ENCODE measurements at regions not wholly inside any gene's neighbourhood (a gene's known extent, or its start where the extent isn't known, plus 50 kb on each side); places are given as distances from the start of the nearest gene placed in this dataset.

DNA sequence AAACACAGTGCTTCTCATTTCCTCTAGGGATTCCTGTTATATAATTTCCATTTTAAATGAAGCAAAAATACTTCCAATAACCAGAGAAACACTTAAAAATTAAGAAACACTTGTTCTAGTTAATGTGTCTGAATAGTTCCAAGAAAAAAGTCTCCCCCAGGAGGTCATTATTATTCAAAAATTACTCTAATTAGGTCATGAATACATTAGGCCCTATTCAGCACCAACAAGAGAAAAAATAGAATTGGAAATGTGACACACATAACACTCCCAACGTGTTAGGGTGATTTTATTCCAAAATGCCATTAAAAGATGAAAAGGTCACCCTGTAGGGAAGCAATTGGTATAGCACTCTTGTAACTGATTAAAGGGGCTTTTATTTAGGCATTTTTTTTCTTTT, 382.1 kb downstream of the TUSC7 start:
- Histone ChIP-seq H3K27me3 (ENCODE audit: control insufficient read depth in 1 of 2, insufficient read depth in 2 of 2, low read length in 2 of 2) (no peaks in the 10 kb centered on the region), H3K4me1 (ENCODE audit: control insufficient read depth in 1 of 2, insufficient read depth in 2 of 2, low read length in 2 of 2) (no peaks in the 10 kb centered on the region), H3K4me3 (ENCODE audit: low read depth in 1 of 2, low read length in 2 of 2) (no peak overlapping the region), H3K9ac (ENCODE audit: low read depth in 1 of 2, low read length in 2 of 2) (no peak overlapping the region), H3K27ac (ENCODE audit: low read depth, low read length) (no peak overlapping the region), H3K9me3 (ENCODE audit: control insufficient read depth in 1 of 2, low read length in 2 of 2) (no peaks in the 10 kb centered on the region), H3K36me3 (ENCODE audit: control insufficient read depth in 1 of 2, insufficient read depth in 2 of 2, low read length in 2 of 2) (no peaks in the 10 kb centered on the region)

DNA sequence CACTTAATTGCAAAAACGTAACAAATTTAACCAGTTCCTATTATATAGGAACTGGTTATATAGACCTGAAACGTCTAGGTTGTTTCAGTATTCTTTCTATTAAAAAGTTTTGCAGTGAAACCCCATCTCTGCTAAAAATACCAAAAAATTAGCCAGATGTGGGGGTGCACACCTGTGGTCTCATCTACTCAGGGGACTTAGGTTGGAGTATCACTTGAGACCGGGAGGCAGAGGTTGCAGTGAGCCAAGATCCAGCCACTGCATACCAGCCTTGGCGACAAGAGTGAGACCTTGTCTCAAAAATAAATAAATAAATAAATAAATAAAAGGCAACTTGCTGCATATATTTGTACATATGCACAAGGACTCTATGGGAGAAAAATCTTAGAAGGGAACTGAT, 387.0 kb downstream of the TUSC7 start:
- Histone ChIP-seq H3K9me3 (ENCODE audit: control insufficient read depth in 1 of 2, low read length in 2 of 2) (no peaks in the 10 kb centered on the region), H3K9ac (ENCODE audit: low read depth in 1 of 2, low read length in 2 of 2) (no peak overlapping the region), H3K4me1 (ENCODE audit: control insufficient read depth in 1 of 2, insufficient read depth in 2 of 2, low read length in 2 of 2) (no peaks in the 10 kb centered on the region), H3K36me3 (ENCODE audit: control insufficient read depth in 1 of 2, insufficient read depth in 2 of 2, low read length in 2 of 2) (no peaks in the 10 kb centered on the region), H3K4me3 (ENCODE audit: low read depth in 1 of 2, low read length in 2 of 2) (no peak overlapping the region), H3K27ac (ENCODE audit: low read depth, low read length) (no peak overlapping the region), H3K27me3 (ENCODE audit: control insufficient read depth in 1 of 2, insufficient read depth in 2 of 2, low read length in 2 of 2) (no peaks in the 10 kb centered on the region)

DNA sequence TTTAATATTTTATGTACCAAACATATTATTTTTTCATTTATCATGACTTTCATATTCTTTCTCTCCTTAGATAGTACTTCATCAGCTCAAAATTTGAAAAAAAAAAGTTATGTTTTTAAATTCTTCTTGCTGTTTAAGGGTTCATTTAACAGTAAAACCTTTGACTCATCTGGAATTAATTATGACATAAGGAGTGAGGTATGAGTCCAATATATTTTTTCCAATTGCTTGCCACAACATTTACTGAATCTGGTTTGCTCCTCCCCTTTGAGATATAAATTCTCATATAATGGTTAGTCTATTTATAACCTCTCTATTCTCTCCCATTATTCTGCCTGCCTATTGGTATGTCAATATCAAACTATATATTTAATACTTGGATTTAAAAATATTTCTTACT, 387.8 kb downstream of the TUSC7 start:
- Histone ChIP-seq H3K4me1 (ENCODE audit: control insufficient read depth in 1 of 2, insufficient read depth in 2 of 2, low read length in 2 of 2) (no peaks in the 10 kb centered on the region), H3K36me3 (ENCODE audit: control insufficient read depth in 1 of 2, insufficient read depth in 2 of 2, low read length in 2 of 2) (no peaks in the 10 kb centered on the region), H3K9ac (ENCODE audit: low read depth in 1 of 2, low read length in 2 of 2) (no peak overlapping the region), H3K4me3 (ENCODE audit: low read depth in 1 of 2, low read length in 2 of 2) (no peak overlapping the region), H3K27ac (ENCODE audit: low read depth, low read length) (no peak overlapping the region), H3K9me3 (ENCODE audit: control insufficient read depth in 1 of 2, low read length in 2 of 2) (no peaks in the 10 kb centered on the region), H3K27me3 (ENCODE audit: control insufficient read depth in 1 of 2, insufficient read depth in 2 of 2, low read length in 2 of 2) (no peaks in the 10 kb centered on the region)

DNA sequence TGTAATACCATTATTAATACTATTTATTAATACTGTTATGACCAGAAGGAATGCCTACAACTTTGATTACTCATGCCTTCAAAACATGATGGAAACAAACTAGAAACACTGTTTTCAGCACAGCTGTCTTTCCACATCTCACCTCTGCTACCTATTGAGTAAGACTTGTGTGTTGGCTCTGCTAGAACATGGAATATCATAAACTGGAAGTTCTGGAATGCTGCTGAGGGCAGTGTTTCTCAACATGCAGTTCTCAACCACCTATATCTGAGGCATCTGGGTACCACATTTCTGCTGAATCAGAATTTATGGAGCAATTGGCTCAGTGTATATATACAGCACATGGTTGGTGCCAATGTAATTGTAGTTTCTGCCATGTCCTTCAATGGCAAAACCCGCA, 392.1 kb downstream of the TUSC7 start:
- Histone ChIP-seq H3K9me3 (ENCODE audit: control insufficient read depth in 1 of 2, low read length in 2 of 2) (no peaks in the 10 kb centered on the region), H3K27ac (ENCODE audit: low read depth, low read length) (no peak overlapping the region), H3K9ac (ENCODE audit: low read depth in 1 of 2, low read length in 2 of 2) (no peak overlapping the region), H3K4me3 (ENCODE audit: low read depth in 1 of 2, low read length in 2 of 2) (no peak overlapping the region), H3K4me1 (ENCODE audit: control insufficient read depth in 1 of 2, insufficient read depth in 2 of 2, low read length in 2 of 2) (no peaks in the 10 kb centered on the region), H3K27me3 (ENCODE audit: control insufficient read depth in 1 of 2, insufficient read depth in 2 of 2, low read length in 2 of 2) (no peaks in the 10 kb centered on the region), H3K36me3 (ENCODE audit: control insufficient read depth in 1 of 2, insufficient read depth in 2 of 2, low read length in 2 of 2) (no peaks in the 10 kb centered on the region)

DNA sequence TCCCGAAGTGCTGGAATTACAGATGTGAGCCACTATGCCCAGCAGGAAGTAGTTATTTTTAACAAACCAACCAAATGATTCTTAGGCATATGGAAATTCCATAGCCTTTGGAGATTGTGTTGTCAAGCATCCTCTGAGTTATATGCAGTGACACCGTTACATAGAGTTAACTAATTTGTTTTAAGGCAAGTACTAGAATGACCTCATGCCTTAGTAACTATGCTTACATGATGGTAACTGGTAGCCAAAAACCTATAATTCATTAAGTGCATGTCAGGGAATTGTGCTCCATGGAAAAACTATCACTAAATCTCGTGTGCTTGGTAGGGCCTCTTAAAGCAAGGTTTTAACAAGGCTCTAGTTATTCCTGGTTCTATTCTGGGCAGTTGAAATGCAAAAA, 392.8 kb downstream of the TUSC7 start:
- H3K9me3 ChIP-seq (ENCODE audit: control insufficient read depth in 1 of 2, low read length in 2 of 2) = no peaks in the 10 kb centered on the region
- H3K4me3 ChIP-seq (ENCODE audit: low read depth in 1 of 2, low read length in 2 of 2) = no peak overlapping the region
- H3K27ac ChIP-seq (ENCODE audit: low read depth, low read length) = no peak overlapping the region
- no peak overlapping the region for H3K9ac ChIP-seq (ENCODE audit: low read depth in 1 of 2, low read length in 2 of 2)
- no peaks in the 10 kb centered on the region for H3K36me3 ChIP-seq (ENCODE audit: control insufficient read depth in 1 of 2, insufficient read depth in 2 of 2, low read length in 2 of 2)
- H3K27me3 ChIP-seq (ENCODE audit: control insufficient read depth in 1 of 2, insufficient read depth in 2 of 2, low read length in 2 of 2) = no peaks in the 10 kb centered on the region
- no peaks in the 10 kb centered on the region for H3K4me1 ChIP-seq (ENCODE audit: control insufficient read depth in 1 of 2, insufficient read depth in 2 of 2, low read length in 2 of 2)

DNA sequence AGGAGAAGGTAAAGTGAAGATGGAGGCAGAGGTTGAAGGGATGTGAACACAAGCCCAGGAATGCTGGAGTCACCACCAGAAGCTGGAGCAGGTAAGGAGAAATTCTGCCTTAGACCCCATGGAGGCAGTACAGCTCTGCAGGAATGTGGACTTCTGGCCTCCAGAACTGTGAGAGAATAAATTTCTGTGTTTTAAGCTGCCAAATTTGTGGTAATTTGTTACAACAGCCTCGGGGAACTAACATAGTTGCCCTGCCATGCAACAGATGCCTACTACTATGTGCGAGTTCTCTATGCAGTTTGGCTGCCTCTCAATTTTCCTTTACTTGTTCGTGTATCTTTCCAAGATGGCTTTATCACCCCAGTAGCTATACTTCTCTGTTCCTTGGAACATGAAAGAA, 394.1 kb downstream of the TUSC7 start:
- no peaks in the 10 kb centered on the region for H3K36me3 ChIP-seq (ENCODE audit: control insufficient read depth in 1 of 2, insufficient read depth in 2 of 2, low read length in 2 of 2)
- H3K9ac ChIP-seq (ENCODE audit: low read depth in 1 of 2, low read length in 2 of 2) = no peak overlapping the region
- no peaks in the 10 kb centered on the region for H3K4me1 ChIP-seq (ENCODE audit: control insufficient read depth in 1 of 2, insufficient read depth in 2 of 2, low read length in 2 of 2)
- H3K4me3 ChIP-seq (ENCODE audit: low read depth in 1 of 2, low read length in 2 of 2) = no peak overlapping the region
- no peaks in the 10 kb centered on the region for H3K27me3 ChIP-seq (ENCODE audit: control insufficient read depth in 1 of 2, insufficient read depth in 2 of 2, low read length in 2 of 2)
- H3K9me3 ChIP-seq (ENCODE audit: control insufficient read depth in 1 of 2, low read length in 2 of 2) = no peaks in the 10 kb centered on the region
- no peak overlapping the region for H3K27ac ChIP-seq (ENCODE audit: low read depth, low read length)

DNA sequence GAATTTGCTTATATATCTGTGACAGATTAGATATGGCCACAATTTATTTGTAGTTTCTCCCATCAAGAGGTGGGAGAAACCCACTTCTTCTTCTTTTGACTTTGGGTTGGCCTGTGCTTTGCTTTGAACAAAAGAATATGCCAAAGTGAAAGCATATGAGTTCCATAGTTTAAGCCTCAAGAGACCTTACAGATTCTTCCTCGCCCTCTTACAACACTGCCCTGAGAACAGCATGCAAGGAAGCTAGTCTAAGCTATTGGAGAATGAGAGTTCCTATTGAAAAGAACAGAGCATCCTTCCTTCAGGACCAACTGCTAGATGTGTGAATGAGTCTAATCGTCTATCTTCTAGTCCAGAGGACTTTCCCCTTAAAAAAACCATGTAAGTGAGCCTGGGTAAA, 394.8 kb downstream of the TUSC7 start:
- no peak overlapping the region for H3K27ac ChIP-seq (ENCODE audit: low read depth, low read length)
- H3K4me3 ChIP-seq (ENCODE audit: low read depth in 1 of 2, low read length in 2 of 2) = no peak overlapping the region
- H3K4me1 ChIP-seq (ENCODE audit: control insufficient read depth in 1 of 2, insufficient read depth in 2 of 2, low read length in 2 of 2) = no peaks in the 10 kb centered on the region
- H3K27me3 ChIP-seq (ENCODE audit: control insufficient read depth in 1 of 2, insufficient read depth in 2 of 2, low read length in 2 of 2) = no peaks in the 10 kb centered on the region
- no peaks in the 10 kb centered on the region for H3K36me3 ChIP-seq (ENCODE audit: control insufficient read depth in 1 of 2, insufficient read depth in 2 of 2, low read length in 2 of 2)
- no peaks in the 10 kb centered on the region for H3K9me3 ChIP-seq (ENCODE audit: control insufficient read depth in 1 of 2, low read length in 2 of 2)
- no peak overlapping the region for H3K9ac ChIP-seq (ENCODE audit: low read depth in 1 of 2, low read length in 2 of 2)

DNA sequence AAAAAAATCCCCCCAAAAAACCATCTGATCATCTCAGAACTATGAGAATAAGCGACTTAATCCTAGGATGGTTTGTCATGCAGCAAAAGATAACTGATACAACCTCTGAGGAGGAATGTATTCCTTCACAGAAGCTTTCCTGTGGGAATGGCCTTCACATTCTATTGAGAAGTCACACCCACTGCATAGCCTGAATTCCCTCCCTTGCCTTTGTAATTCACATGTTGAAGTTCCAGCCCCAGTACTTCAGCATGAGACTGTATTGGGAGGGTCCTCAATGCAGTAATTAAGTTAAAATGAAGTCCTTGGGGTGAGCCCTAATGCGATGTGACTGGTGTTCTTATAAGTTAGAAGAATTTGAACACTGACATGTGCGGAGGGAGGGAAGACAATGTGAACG, 395.2 kb downstream of the TUSC7 start:
- Histone ChIP-seq H3K27me3 (ENCODE audit: control insufficient read depth in 1 of 2, insufficient read depth in 2 of 2, low read length in 2 of 2) (no peaks in the 10 kb centered on the region), H3K9ac (ENCODE audit: low read depth in 1 of 2, low read length in 2 of 2) (no peak overlapping the region), H3K4me1 (ENCODE audit: control insufficient read depth in 1 of 2, insufficient read depth in 2 of 2, low read length in 2 of 2) (no peaks in the 10 kb centered on the region), H3K36me3 (ENCODE audit: control insufficient read depth in 1 of 2, insufficient read depth in 2 of 2, low read length in 2 of 2) (no peaks in the 10 kb centered on the region), H3K9me3 (ENCODE audit: control insufficient read depth in 1 of 2, low read length in 2 of 2) (no peaks in the 10 kb centered on the region), H3K4me3 (ENCODE audit: low read depth in 1 of 2, low read length in 2 of 2) (no peak overlapping the region), H3K27ac (ENCODE audit: low read depth, low read length) (no peak overlapping the region)

DNA sequence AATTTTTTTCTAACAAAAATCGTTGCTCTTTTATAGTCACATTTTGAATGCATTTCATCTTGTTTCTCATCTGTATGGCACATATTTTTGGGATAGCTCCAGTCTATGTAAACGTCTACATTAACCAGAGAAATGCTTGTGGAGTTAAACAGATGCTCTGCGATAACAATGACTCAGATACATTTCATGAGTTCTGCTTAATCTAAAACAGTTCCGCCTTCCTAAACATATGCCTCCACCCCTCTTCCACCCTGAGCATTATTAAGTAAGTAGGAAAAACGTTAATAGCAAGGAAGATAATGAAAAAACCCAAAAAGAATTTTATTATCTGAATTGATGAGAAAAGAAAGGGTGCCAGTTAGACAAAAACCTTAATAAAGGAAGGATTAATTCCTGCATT, 396.1 kb downstream of the TUSC7 start:
- H3K36me3 ChIP-seq (ENCODE audit: control insufficient read depth in 1 of 2, insufficient read depth in 2 of 2, low read length in 2 of 2) = no peaks in the 10 kb centered on the region
- no peaks in the 10 kb centered on the region for H3K27me3 ChIP-seq (ENCODE audit: control insufficient read depth in 1 of 2, insufficient read depth in 2 of 2, low read length in 2 of 2)
- H3K9me3 ChIP-seq (ENCODE audit: control insufficient read depth in 1 of 2, low read length in 2 of 2) = no peaks in the 10 kb centered on the region
- no peaks in the 10 kb centered on the region for H3K4me1 ChIP-seq (ENCODE audit: control insufficient read depth in 1 of 2, insufficient read depth in 2 of 2, low read length in 2 of 2)
- no peak overlapping the region for H3K27ac ChIP-seq (ENCODE audit: low read depth, low read length)
- H3K4me3 ChIP-seq (ENCODE audit: low read depth in 1 of 2, low read length in 2 of 2) = no peak overlapping the region
- H3K9ac ChIP-seq (ENCODE audit: low read depth in 1 of 2, low read length in 2 of 2) = no peak overlapping the region

DNA sequence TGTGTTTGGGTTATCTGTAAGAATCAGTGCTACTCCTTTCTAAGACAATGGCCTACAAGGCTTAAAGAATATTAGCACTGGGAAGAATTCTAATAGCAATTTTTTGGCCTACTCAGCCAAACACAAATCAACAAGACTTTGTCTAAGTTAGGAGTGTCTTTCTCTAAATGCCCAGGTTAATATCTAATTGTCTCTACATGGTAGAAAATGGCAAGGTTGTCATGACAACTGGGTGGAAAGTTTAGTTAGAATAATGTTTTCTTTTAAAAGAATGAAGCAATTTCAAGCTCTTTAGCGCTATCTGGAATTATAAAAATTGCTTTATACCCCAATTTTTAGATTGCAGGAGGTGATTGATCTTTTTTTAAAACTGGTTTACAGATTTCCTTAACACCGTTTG, 396.8 kb downstream of the TUSC7 start:
- H3K27me3 ChIP-seq (ENCODE audit: control insufficient read depth in 1 of 2, insufficient read depth in 2 of 2, low read length in 2 of 2) = no peaks in the 10 kb centered on the region
- H3K9me3 ChIP-seq (ENCODE audit: control insufficient read depth in 1 of 2, low read length in 2 of 2) = no peaks in the 10 kb centered on the region
- no peak overlapping the region for H3K9ac ChIP-seq (ENCODE audit: low read depth in 1 of 2, low read length in 2 of 2)
- H3K4me3 ChIP-seq (ENCODE audit: low read depth in 1 of 2, low read length in 2 of 2) = no peak overlapping the region
- H3K36me3 ChIP-seq (ENCODE audit: control insufficient read depth in 1 of 2, insufficient read depth in 2 of 2, low read length in 2 of 2) = no peaks in the 10 kb centered on the region
- H3K4me1 ChIP-seq (ENCODE audit: control insufficient read depth in 1 of 2, insufficient read depth in 2 of 2, low read length in 2 of 2) = no peaks in the 10 kb centered on the region
- H3K27ac ChIP-seq (ENCODE audit: low read depth, low read length) = no peak overlapping the region

DNA sequence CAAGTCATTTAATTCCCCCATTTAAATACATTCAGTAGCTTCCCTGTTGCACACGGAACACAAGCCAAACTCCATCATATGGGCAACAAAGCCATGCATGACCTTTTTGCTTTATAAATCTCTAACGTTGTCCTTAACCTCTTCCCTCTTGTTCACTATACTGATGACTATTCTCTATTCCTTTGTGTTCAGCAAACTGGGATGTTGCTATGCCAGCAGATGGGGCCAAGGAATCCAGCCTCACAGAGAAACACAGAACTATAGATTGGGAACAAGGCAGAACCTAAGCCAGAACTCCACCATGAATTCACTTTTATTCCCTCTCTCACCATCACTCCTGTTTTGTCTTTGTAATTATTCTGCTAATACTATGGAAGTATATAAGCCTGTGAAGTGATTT, 398.4 kb downstream of the TUSC7 start:
- Histone ChIP-seq H3K4me3 (ENCODE audit: low read depth in 1 of 2, low read length in 2 of 2) (no peak overlapping the region), H3K36me3 (ENCODE audit: control insufficient read depth in 1 of 2, insufficient read depth in 2 of 2, low read length in 2 of 2) (no peaks in the 10 kb centered on the region), H3K9me3 (ENCODE audit: control insufficient read depth in 1 of 2, low read length in 2 of 2) (no peaks in the 10 kb centered on the region), H3K4me1 (ENCODE audit: control insufficient read depth in 1 of 2, insufficient read depth in 2 of 2, low read length in 2 of 2) (no peaks in the 10 kb centered on the region), H3K27me3 (ENCODE audit: control insufficient read depth in 1 of 2, insufficient read depth in 2 of 2, low read length in 2 of 2) (no peaks in the 10 kb centered on the region), H3K27ac (ENCODE audit: low read depth, low read length) (no peak overlapping the region), H3K9ac (ENCODE audit: low read depth in 1 of 2, low read length in 2 of 2) (no peak overlapping the region)
